Smooth muscle cell (in vitro differentiated cells): ENCODE measurements at regions not wholly inside any gene's neighbourhood (a gene's known extent, or its start where the extent isn't known, plus 50 kb on each side); places are given as distances from the start of the nearest gene placed in this dataset.

ENCODE experiments used
- DNase-seq: peaks from one replicate; lab custom pipeline; 2025; ENCODE audit not compliant: unreplicated experiment; lab: John Stamatoyannopoulos, UW
- H2AFZ ChIP-seq: fragments of 200-600 bp; sonication (generic); 2 replicates; pipeline ENCODE4 v1.6.0; 2016; ENCODE audit warnings: antibody characterized with exemption, low read depth, mild to moderate bottlenecking
- H3F3A ChIP-seq: fragments of 200-600 bp; sonication (generic); 2 replicates; pipeline ENCODE4 v1.6.0; 2017; ENCODE audit warnings: antibody characterized with exemption, low read depth
- H3K27ac ChIP-seq: fragments of 200-600 bp; sonication (generic); 2 replicates; pipeline ENCODE4 v1.5.1; 2016; ENCODE audit warnings: low read depth, mild to moderate bottlenecking
- H3K27me3 ChIP-seq: fragments of 200-600 bp; sonication (generic); 2 replicates; pipeline ENCODE4 v1.6.1; 2016; ENCODE audit warnings: low read depth, mild to moderate bottlenecking
- H3K36me3 ChIP-seq: fragments of 200-600 bp; sonication (generic); 2 replicates; pipeline ENCODE4 v1.5.1; 2016; ENCODE audit warnings: low read depth
- H3K4me1 ChIP-seq: fragments of 200-600 bp; sonication (generic); 2 replicates; pipeline ENCODE4 v1.5.1; 2016; ENCODE audit warnings: low read depth
- H3K4me2 ChIP-seq: fragments of 200-600 bp; sonication (generic); 2 replicates; pipeline ENCODE4 v1.6.0; 2016; ENCODE audit warnings: mild to moderate bottlenecking
- H3K4me3 ChIP-seq: fragments of 200-600 bp; sonication (generic); 2 replicates; pipeline ENCODE4 v1.5.1; 2016; ENCODE audit warnings: mild to moderate bottlenecking
- H3K79me2 ChIP-seq: fragments of 200-600 bp; sonication (generic); 2 replicates; pipeline ENCODE4 v1.6.0; 2016; ENCODE audit warnings: low read depth, mild to moderate bottlenecking
- H3K9ac ChIP-seq: fragments of 200-600 bp; sonication (generic); 2 replicates; pipeline ENCODE4 v1.6.0; 2016; ENCODE audit warnings: low read depth
- H3K9me3 ChIP-seq: fragments of 200-600 bp; sonication (generic); replicated peaks from 2 replicates; pipeline ENCODE4 v1.5.1; 2016; ENCODE audit warnings: low read depth
- H4K20me1 ChIP-seq: fragments of 200-600 bp; sonication (generic); 2 replicates; pipeline ENCODE4 v1.6.0; 2016; ENCODE audit warnings: low read depth
- CTCF ChIP-seq: fragments of 200-600 bp; sonication (generic); IDR thresholded peaks from 2 replicates; pipeline ENCODE4 v1.5.1; 2017; ENCODE audit warnings: borderline replicate concordance, mild to moderate bottlenecking, antibody characterized with exemption; ENCODE audit not compliant: insufficient read depth, poor library complexity, severe bottlenecking
- WGBS: methylation state at CpG from one replicate; pipeline ENCODE4 v1.1.7; 2016; ENCODE audit warnings: low lambda C conversion rate; 5-methylcytosine and 5-hydroxymethylcytosine counted together

GRCh38 chr6:50899306-50899870, 80.7 kb downstream of the TFAP2B start:
- no peaks in the 10 kb centered on the region for H3K79me2 ChIP-seq
- H3K4me2 ChIP-seq, result no peak overlapping the region
- H3K27ac ChIP-seq, result no peak overlapping the region
- no peaks in the 10 kb centered on the region for H3K9me3 ChIP-seq
- TF ChIP-seq CTCF, result no peak
- no peak overlapping the region for H2AFZ ChIP-seq
- no peak for DNase-seq
- H3K36me3 ChIP-seq, result no peaks in the 10 kb centered on the region
- no peaks in the 10 kb centered on the region for H3F3A ChIP-seq
- H3K27me3 ChIP-seq, result no peaks in the 10 kb centered on the region
- H3K4me3 ChIP-seq, result no peak overlapping the region
- no peaks in the 10 kb centered on the region for H4K20me1 ChIP-seq
- no peaks in the 10 kb centered on the region for H3K4me1 ChIP-seq
- 85% methylated on average over 2 of the region's 2 CpGs for WGBS
- no peak overlapping the region for H3K9ac ChIP-seq

GRCh38 chr6:50902260-50902659, 83.6 kb downstream of the TFAP2B start:
- H3K27me3 ChIP-seq, result no peaks in the 10 kb centered on the region
- no peak for DNase-seq
- no peak overlapping the region for H2AFZ ChIP-seq
- no peaks in the 10 kb centered on the region for H3F3A ChIP-seq
- no peak overlapping the region for H3K9ac ChIP-seq
- H3K9me3 ChIP-seq, result no peaks in the 10 kb centered on the region
- no peak overlapping the region for H3K4me3 ChIP-seq
- H4K20me1 ChIP-seq, result no peaks in the 10 kb centered on the region
- H3K4me1 ChIP-seq, result no peaks in the 10 kb centered on the region
- H3K36me3 ChIP-seq, result no peaks in the 10 kb centered on the region
- H3K4me2 ChIP-seq, result no peak overlapping the region
- H3K79me2 ChIP-seq, result no peaks in the 10 kb centered on the region
- TF ChIP-seq CTCF, result no peak
- no peak overlapping the region for H3K27ac ChIP-seq

GRCh38 chr6:50905297-50905696, 86.6 kb downstream of the TFAP2B start:
- Histone ChIP-seq H3K4me1 (no peaks in the 10 kb centered on the region), H3K4me2 (no peak overlapping the region), H3K9ac (no peak overlapping the region), H2AFZ (no peak overlapping the region), H3F3A (no peaks in the 10 kb centered on the region), H3K27me3 (no peaks in the 10 kb centered on the region), H4K20me1 (no peaks in the 10 kb centered on the region), H3K79me2 (no peaks in the 10 kb centered on the region), H3K27ac (no peak overlapping the region), H3K9me3 (no peaks in the 10 kb centered on the region), H3K4me3 (no peak overlapping the region), H3K36me3 (no peaks in the 10 kb centered on the region)
- 72% methylated on average over 5 of the region's 5 CpGs for WGBS
- DNase-seq, result no peak
- TF ChIP-seq CTCF, result no peak

- Histone ChIP-seq H3K79me2 (no peaks in the 10 kb centered on the region), H2AFZ (no peak overlapping the region), H3K4me1 (no peaks in the 10 kb centered on the region), H3F3A (no peaks in the 10 kb centered on the region), H3K36me3 (no peaks in the 10 kb centered on the region), H4K20me1 (no peaks in the 10 kb centered on the region), H3K4me3 (no peak overlapping the region), H3K4me2 (no peak overlapping the region), H3K9ac (no peak overlapping the region), H3K9me3 (no peaks in the 10 kb centered on the region), H3K27ac (no peak overlapping the region), H3K27me3 (no peaks in the 10 kb centered on the region)
- no peak for DNase-seq
- no peak for TF ChIP-seq CTCF
Measured at GRCh38 chr6:50907565-50907964, 88.9 kb downstream of the TFAP2B start.
